Vagina (tissue), 2 donors: ENCODE measurements at regions not wholly inside any gene's neighbourhood (a gene's known extent, or its start where the extent isn't known, plus 50 kb on each side); places are given as distances from the start of the nearest gene placed in this dataset.

ENCODE experiments used
- POLR2AphosphoS5 ChIP-seq, 2 donors: sonication (generic); formaldehyde crosslinking; IDR thresholded peaks; one replicate each; pipeline ENCODE4 v1.9.0; 2017; ENCODE audit warnings: antibody characterized with exemption in 2 of 2, mild to moderate bottlenecking in 2 of 2, low read depth in 1 of 2; ENCODE audit not compliant: insufficient read depth in 1 of 2
- TF ChIP-seq, protein P1 (sequence below), 3 experiments: fragments of 450-650 bp in 2 of 3; fragments of 200-600 bp in 1 of 3; sonication (generic) in 1 of 3; IDR thresholded peaks; one replicate each; pipeline ENCODE4 v1.5.1; 2017 to 2019; ENCODE audit warnings: antibody characterized with exemption in 3 of 3, mild to moderate bottlenecking in 2 of 3, moderate library complexity in 2 of 3

DNA sequence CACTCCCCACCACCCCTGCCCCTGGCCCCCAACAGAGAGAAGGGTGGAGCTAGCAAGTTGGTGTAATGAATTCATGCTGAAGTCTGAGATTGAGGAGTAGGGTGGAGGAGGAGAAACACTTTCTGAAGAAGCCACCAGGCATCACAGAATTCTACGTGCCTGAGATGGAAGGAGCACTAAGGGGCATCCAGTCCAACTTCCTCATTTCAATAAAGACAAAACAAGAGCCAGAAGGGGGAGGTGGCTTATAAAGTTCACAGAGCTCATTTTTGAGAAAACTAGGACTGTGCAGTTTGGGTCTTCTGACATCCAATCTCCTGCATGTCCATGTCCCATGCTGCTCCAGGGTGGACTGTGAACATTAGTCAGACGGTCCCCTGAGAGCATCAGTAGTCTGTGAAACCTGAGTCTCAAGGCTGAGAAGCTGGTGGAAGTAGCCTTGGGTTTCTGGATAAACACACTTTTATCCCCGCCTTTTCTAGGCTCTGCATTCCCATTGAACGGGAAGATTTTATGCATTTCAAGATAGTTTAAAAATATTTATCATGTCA lies 77.7 kb downstream of the TRIM43 start:
- TF ChIP-seq POLR2AphosphoS5 (IDR thresholded peaks at IDR 0.05; ENCODE audit: insufficient read depth in 1 of 2, low read depth in 1 of 2): no peak
- TF ChIP-seq, protein P1, sequence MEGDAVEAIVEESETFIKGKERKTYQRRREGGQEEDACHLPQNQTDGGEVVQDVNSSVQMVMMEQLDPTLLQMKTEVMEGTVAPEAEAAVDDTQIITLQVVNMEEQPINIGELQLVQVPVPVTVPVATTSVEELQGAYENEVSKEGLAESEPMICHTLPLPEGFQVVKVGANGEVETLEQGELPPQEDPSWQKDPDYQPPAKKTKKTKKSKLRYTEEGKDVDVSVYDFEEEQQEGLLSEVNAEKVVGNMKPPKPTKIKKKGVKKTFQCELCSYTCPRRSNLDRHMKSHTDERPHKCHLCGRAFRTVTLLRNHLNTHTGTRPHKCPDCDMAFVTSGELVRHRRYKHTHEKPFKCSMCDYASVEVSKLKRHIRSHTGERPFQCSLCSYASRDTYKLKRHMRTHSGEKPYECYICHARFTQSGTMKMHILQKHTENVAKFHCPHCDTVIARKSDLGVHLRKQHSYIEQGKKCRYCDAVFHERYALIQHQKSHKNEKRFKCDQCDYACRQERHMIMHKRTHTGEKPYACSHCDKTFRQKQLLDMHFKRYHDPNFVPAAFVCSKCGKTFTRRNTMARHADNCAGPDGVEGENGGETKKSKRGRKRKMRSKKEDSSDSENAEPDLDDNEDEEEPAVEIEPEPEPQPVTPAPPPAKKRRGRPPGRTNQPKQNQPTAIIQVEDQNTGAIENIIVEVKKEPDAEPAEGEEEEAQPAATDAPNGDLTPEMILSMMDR (IDR thresholded peaks at IDR 0.05): no peak
